Esophagus muscularis mucosa (tissue), 3 donors: ENCODE measurements at regions not wholly inside any gene's neighbourhood (a gene's known extent, or its start where the extent isn't known, plus 50 kb on each side); places are given as distances from the start of the nearest gene placed in this dataset.

ENCODE experiments used
- POLR2A ChIP-seq: fragments of 450-650 bp; IDR thresholded peaks from one replicate; pipeline ENCODE4 v1.6.1; 2017; ENCODE audit warnings: antibody characterized with exemption, moderate library complexity, mild to moderate bottlenecking, low read depth
- POLR2AphosphoS5 ChIP-seq, 2 donors: sonication (generic); formaldehyde crosslinking; IDR thresholded peaks; one replicate each; pipeline ENCODE4 v1.6.1; 2017; ENCODE audit warnings: antibody characterized with exemption in 2 of 2
- TF ChIP-seq, protein P1 (sequence below), 3 experiments: fragments of 200-600 bp in 2 of 3; fragments of 450-650 bp in 1 of 3; sonication (generic) in 2 of 3; IDR thresholded peaks; one replicate each; pipeline ENCODE4 v1.5.1; 2017 to 2019; ENCODE audit warnings: antibody characterized with exemption in 3 of 3, mild to moderate bottlenecking in 2 of 3, moderate library complexity in 1 of 3

DNA sequence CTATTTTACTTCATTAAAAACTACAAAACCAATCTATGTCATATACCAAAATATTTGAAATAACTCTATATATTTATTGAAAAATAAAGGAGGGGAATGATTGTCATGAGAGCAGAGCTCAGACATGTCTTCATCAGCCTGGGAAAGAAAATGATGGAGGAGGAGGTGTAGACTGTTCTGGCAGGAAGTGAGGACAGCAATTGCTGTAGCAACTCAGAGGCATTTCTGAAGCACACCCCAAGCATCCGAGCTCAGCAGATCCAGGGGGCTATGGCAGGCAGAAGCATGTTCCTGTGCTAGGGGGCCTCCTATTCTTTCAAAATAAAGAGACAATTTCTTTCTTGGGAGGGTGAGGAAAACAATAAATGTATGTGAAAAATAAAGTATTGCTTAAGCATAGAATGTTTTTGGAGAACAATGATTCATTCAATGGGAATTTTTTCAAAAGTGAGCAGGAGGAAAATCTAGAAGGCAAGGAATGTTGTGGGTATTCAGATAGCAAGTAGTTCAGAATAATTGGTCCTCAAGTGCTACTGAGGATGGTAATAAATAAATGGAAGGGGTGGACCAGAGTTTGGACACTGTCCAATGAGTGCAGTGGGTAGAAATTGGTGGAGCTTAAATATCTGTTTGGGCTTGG is 383.4 kb downstream of the CDH11 start:
- TF ChIP-seq, protein P1, sequence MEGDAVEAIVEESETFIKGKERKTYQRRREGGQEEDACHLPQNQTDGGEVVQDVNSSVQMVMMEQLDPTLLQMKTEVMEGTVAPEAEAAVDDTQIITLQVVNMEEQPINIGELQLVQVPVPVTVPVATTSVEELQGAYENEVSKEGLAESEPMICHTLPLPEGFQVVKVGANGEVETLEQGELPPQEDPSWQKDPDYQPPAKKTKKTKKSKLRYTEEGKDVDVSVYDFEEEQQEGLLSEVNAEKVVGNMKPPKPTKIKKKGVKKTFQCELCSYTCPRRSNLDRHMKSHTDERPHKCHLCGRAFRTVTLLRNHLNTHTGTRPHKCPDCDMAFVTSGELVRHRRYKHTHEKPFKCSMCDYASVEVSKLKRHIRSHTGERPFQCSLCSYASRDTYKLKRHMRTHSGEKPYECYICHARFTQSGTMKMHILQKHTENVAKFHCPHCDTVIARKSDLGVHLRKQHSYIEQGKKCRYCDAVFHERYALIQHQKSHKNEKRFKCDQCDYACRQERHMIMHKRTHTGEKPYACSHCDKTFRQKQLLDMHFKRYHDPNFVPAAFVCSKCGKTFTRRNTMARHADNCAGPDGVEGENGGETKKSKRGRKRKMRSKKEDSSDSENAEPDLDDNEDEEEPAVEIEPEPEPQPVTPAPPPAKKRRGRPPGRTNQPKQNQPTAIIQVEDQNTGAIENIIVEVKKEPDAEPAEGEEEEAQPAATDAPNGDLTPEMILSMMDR (IDR thresholded peaks at IDR 0.05), result no peak
- TF ChIP-seq POLR2AphosphoS5 (IDR thresholded peaks at IDR 0.05) (no peak), POLR2A (no peak)
